Heart left ventricle (tissue), 13 donors: ENCODE measurements at regions not wholly inside any gene's neighbourhood (a gene's known extent, or its start where the extent isn't known, plus 50 kb on each side); places are given as distances from the start of the nearest gene placed in this dataset.
"Not testable (repeated sequence)": the region's sequence is repeated elsewhere in the genome, so short reads cannot be mapped to it uniquely, and the experiment has no call there.

Experiments used
- POLR2A ChIP-seq, 2 donors: fragments of 450-650 bp; IDR thresholded peaks; one replicate each; pipeline ENCODE4 v1.6.1; 2017; ENCODE audit warnings: antibody characterized with exemption in 2 of 2, mild to moderate bottlenecking in 2 of 2, moderate library complexity in 2 of 2
- TF ChIP-seq, protein P1 (sequence below), 12 donors: fragments of 200-600 bp; sonication (generic) in 4 of 12; IDR thresholded peaks; one replicate each; pipeline versions ENCODE4 v1.5.0 to v1.8.0; 2018 to 2022; ENCODE audit warnings: antibody characterized with exemption in 12 of 12, mild to moderate bottlenecking in 5 of 12
- donor health status: ischemic (EF 13 %, LVEDD 7.1; RV severe dilation, severe dysfunction).
- donor health status: DM: no; HTN: yes; CAD: no.
- donor health status: DM: no; HTN: no; CAD: no.
- donor health status: ischemic (EF 25% LVEDD 6.9; RV normal size, moderate dysfunction).
- donor health status: ischemic (EF 25% LVEDD 5.7; RV mildly dilated, moderate dysfunction).
- donor health status: ischemic (EF 35%, LVEDD 5.7; RV mildly dilated, moderate dysfunction).
- donor health status: nonischemic (EF 11% LVEDD 7.7; RV severe dilation, severe dysfunction).
- donor health status: DM: yes; HTN: yes; CAD: no.
- donor health status: PGD.
- donor health status: ischemic (EF 29% LVEDD 5.4; RV normal size, mild dysfunction).
- donor health status: nonischemic (EF 23%, LVEDD 6.1; RV moderate dilation, normal function).

DNA sequence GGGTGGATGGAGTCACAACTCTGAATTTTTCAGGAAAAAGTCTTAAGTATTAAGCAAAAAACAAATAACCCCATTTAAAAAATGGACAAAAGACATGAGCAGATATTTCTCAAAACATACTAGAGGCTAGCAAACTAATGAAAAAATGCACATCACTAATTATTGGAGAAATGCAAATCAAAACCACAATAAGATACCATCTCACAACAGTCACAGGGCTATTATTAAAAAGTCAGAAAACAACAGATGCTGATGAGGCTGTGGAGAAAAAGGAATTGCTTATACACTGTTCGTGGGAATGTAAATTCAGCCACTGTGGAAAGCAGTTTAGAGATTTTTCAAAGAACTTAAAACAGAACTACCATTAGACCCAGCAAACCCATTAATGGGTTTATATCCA is 125.4 kb upstream of the NBPF19 start:
- TF ChIP-seq, protein P1, sequence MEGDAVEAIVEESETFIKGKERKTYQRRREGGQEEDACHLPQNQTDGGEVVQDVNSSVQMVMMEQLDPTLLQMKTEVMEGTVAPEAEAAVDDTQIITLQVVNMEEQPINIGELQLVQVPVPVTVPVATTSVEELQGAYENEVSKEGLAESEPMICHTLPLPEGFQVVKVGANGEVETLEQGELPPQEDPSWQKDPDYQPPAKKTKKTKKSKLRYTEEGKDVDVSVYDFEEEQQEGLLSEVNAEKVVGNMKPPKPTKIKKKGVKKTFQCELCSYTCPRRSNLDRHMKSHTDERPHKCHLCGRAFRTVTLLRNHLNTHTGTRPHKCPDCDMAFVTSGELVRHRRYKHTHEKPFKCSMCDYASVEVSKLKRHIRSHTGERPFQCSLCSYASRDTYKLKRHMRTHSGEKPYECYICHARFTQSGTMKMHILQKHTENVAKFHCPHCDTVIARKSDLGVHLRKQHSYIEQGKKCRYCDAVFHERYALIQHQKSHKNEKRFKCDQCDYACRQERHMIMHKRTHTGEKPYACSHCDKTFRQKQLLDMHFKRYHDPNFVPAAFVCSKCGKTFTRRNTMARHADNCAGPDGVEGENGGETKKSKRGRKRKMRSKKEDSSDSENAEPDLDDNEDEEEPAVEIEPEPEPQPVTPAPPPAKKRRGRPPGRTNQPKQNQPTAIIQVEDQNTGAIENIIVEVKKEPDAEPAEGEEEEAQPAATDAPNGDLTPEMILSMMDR (IDR thresholded peaks at IDR 0.05): not testable (repeated sequence)
- not testable (repeated sequence) for TF ChIP-seq POLR2A (IDR thresholded peaks at IDR 0.05)
